ENCODE measurements at regions not wholly inside any gene's neighbourhood (a gene's known extent, or its start where the extent isn't known, plus 50 kb on each side); places are given as distances from the start of the nearest gene placed in this dataset.

DNA sequence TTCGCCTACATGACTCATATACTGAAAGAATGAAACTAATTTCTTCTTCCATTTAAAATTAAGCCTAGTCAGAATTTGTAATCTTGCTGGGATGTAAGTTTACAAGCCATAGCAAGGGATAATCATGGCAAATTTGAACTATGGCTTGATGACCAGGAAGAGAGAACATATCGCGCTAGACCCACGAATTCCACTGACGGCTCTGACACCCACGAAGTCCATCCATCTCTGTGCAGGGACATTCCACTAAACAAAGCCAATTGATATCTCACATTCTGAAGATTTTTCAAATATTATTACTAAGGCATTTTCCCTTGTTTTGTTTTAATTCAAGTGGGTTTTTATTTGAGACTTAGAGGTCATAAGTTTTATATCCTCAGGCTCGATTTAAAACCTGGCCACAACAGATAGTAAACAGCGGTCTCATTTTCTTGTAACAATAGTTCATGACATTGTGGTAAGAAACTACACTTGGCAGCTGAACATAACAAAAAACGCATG, 113.0 kb downstream of the QPCT start:
- DNase-seq (ENCODE audit: low read depth in 1 of 2, low spot score in 1 of 2): no peak
- no peak for TF ChIP-seq JUND (IDR thresholded peaks at IDR 0.05; ENCODE audit: low read depth)
- in situ Hi-C loops (cut with HindIII; ENCODE audit: low pct_unique_long_range_greater_than_20kb, low sequenced_read_pairs): no loop called here

DNA sequence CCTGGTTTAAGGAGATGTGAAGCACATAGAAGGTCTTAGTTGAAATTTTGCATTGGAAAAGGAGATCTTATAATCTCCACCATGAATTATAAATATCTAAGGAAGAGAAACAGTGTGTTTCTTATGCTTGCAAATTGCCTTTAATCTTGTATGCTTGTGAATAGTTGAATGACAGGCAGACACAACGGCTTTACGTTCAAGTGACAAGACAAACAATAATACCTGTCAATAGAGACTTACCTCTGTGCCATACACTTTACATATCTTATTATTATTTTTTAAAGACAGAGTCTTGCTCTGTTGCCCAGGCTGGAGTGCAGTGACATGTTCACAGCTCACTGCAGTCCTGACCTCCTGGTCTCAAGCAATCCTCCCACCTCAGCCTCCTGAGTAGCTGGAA, 113.7 kb downstream of the QPCT start:
- TF ChIP-seq JUND (IDR thresholded peaks at IDR 0.05; ENCODE audit: low read depth): no peak
- no peak for DNase-seq (ENCODE audit: low read depth in 1 of 2, low spot score in 1 of 2)
- in situ Hi-C loops (cut with HindIII; ENCODE audit: low pct_unique_long_range_greater_than_20kb, low sequenced_read_pairs): no loop called here

DNA sequence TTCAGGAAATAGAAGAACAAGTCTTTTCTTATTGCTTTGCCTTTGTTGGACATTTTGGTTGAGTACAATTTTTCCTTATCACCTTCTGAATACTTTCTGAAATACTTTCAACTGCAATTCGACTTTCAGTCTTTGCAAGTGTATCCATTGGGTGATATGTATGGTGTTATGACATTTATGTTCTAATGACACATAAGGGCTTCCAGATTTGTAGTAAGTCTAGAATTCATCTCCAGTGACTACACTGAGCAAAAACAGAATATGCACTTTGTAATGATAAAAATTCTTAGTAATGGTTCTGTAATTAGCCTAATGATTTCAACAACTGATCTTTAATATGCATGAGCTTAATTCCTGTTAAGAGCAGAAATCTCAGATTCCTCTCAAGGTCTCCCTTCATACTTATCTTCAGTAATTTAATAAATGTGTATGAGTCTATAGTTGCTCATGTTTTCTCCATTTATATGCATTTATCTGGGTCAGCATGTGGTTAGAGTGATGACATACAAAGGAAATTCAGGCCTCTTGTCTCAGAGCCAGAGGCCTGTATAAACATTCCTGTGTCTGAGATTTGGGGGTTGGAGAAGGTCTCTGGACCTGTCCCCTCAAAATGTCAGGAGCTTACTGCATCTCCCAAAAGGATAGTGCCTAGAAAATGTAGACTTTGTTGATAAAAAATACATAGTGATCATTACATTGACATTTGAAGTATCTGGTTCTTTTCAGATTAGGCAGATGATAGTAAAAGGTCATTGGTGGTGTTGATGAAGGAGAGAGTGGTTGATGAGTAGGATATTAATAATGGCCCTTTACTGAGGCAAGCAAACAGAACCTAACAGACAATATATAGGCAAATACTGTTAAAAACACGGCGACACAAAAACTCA, 114.9 kb downstream of the QPCT start:
- no peak for TF ChIP-seq JUND (IDR thresholded peaks at IDR 0.05; ENCODE audit: low read depth)
- no peak for DNase-seq (ENCODE audit: low read depth in 1 of 2, low spot score in 1 of 2)
- in situ Hi-C loops (cut with HindIII; ENCODE audit: low pct_unique_long_range_greater_than_20kb, low sequenced_read_pairs): no loop called here

DNA sequence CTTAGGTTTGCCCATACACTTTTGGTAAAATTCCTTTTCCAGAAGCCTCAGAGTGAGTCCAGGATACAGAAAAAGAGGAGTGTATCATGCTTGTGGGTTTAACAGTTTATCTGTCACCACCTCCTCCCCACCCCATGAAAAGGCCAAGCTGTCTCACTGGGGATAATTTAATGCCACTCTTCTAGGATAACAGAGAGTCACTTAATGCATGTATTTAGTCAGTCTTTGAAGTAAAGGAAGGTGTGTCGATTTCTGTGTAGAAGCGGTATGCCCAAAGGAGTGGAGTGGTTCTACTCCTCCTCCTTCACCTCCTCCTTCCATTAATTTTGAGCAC, 116.4 kb downstream of the QPCT start:
- in situ Hi-C loops (cut with HindIII; ENCODE audit: low pct_unique_long_range_greater_than_20kb, low sequenced_read_pairs): no loop called here
- DNase-seq (ENCODE audit: low read depth in 1 of 2, low spot score in 1 of 2): no peak

DNA sequence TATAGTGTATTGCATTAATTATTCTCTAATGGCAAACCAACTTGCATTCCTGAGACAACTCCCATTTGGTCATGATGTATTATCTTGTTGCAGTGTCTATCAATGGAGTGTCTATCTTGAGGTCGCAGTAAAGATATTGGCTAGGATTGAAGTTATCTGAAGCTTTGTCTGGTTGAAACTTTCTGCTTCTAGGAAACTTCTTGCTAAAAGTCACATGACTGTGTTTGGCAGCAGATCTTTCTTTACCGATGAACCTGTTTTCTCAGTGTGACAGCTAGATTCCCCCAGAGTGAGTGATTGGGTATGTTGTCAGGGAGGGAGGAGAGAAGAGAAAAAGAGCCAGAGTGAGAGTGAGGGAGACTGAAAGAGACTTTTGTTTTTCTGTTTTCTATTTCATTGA, 119.6 kb downstream of the QPCT start:
- peak in 1 of 2 experiments; percentile 40 for DNase-seq (ENCODE audit: low read depth in 1 of 2, low spot score in 1 of 2)
- in situ Hi-C loops (cut with HindIII; ENCODE audit: low pct_unique_long_range_greater_than_20kb, low sequenced_read_pairs): no loop called here

More for the DNA sequence above, 116.4 kb downstream of the QPCT start:
- no peak for TF ChIP-seq JUND (IDR thresholded peaks at IDR 0.05; ENCODE audit: low read depth)

DNA sequence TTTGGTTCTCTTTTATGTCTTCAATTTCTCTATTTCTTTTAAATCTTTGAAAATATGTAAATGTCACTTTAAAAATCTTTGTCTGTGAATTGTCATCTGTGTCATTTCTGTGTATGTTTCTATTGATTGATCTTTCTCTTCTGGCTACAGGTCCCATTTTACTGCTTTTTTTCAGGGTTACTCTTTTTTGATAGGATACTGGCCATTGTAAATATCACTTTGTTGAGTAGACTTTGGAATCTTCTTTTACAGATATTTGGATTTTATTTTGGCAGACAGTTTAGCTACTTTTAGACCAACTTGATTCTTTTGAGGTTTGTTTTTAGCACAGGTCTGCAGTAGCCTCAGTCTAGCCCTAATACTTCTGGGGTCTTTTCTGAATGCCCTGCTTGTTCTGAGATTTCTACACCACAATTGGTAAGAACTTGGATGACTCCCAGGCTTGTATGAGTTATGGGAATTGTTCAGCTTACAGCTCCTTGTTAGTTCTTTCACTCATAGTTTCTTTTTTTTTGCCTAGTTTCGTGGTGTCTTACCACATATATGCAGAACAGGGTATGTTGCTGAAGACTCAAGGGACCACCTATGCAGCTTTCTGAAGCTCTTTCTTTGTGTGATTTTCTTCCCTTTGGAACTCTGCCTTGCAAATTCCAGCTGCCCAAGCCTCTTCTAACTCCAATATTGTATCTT, 122.2 kb downstream of the QPCT start:
- no peak for DNase-seq (ENCODE audit: low read depth in 1 of 2, low spot score in 1 of 2)
- TF ChIP-seq JUND (IDR thresholded peaks at IDR 0.05; ENCODE audit: low read depth): no peak
- in situ Hi-C loops (cut with HindIII; ENCODE audit: low pct_unique_long_range_greater_than_20kb, low sequenced_read_pairs): no loop called here

More for the DNA sequence above, 119.6 kb downstream of the QPCT start:
- no peak for TF ChIP-seq JUND (IDR thresholded peaks at IDR 0.05; ENCODE audit: low read depth)

DNA sequence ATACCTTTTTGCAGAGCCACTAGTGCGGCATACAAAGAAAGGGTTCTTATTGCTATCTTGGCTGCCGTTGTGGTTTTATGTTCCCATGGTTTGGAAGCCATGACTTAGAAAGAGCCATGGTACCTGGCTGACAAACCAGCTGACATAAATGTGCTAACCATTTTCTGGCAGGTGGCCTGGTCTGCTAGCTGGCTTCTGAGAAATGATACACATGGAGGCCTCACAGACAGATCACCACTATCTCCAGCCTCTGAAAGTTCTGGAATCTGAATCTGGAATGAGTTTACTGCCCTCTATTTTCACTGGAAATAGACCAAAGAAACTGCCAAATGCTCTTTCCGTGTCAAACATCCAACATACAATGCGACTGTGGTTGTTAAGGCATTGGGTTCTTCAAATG, 123.7 kb downstream of the QPCT start:
- in situ Hi-C loops (cut with HindIII; ENCODE audit: low pct_unique_long_range_greater_than_20kb, low sequenced_read_pairs): no loop called here
- TF ChIP-seq JUND (IDR thresholded peaks at IDR 0.05; ENCODE audit: low read depth): no peak
- DNase-seq (ENCODE audit: low read depth in 1 of 2, low spot score in 1 of 2): no peak

DNA sequence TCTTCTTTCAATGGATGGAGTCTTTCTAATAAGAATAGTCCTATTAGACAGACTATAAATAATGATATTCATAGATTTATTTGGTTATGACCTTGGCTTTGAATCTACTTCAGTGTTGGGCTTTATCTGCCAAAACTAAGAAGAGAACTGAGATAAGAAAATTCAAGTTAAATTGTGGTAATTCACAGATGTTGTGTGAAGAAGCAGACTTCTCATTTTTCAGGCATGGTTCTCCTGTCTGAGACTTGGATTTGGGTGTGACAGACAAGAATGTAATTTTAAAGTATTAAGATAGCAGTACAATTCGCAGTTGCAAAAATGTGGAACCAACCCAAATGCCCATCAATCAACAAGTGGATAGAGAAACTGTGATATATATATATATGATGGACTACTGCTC, 124.7 kb downstream of the QPCT start:
- no peak for DNase-seq (ENCODE audit: low read depth in 1 of 2, low spot score in 1 of 2)
- TF ChIP-seq JUND (IDR thresholded peaks at IDR 0.05; ENCODE audit: low read depth): no peak
- in situ Hi-C loops (cut with HindIII; ENCODE audit: low pct_unique_long_range_greater_than_20kb, low sequenced_read_pairs): no loop called here

DNA sequence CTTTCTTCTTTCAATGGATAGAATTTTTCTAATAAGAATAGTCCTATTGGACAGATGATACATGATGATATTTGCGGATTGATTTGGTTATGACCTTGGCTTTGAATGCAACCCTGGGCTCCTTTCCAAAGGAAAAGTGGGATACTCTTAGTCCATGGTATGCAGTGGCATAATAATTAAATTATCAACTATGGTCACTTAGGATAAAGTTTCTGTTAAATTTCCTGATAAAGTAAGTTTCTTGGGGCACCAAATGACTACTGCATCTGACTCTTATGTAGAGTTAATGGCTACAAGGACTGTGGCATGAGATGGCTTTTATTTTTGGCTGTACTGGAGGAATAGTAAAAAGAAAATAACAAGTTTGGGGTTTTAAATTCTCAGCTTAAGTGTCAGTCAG, 126.7 kb downstream of the QPCT start:
- DNase-seq (ENCODE audit: low read depth in 1 of 2, low spot score in 1 of 2): no peak
- in situ Hi-C loops (cut with HindIII; ENCODE audit: low pct_unique_long_range_greater_than_20kb, low sequenced_read_pairs): no loop called here
- TF ChIP-seq JUND (IDR thresholded peaks at IDR 0.05; ENCODE audit: low read depth): no peak

DNA sequence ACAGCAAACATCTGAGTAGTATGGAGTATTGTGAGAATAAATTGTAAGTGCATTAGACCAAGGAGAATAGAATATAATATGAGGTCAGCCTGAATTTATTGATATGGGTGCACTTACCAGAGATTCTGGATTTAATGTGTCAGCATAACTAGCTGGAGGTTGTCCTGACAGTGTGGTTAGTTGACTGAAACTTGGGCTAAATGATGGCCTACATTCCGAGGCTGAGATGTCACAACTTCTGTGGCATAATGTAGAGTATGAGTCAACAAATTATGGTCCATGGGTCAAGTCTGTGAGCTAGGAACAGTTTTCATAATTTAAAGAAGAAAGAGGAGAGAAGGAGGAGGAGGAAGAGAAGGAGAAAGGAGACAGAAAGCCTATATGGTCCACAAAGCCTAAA, 127.6 kb downstream of the QPCT start:
- DNase-seq (ENCODE audit: low read depth in 1 of 2, low spot score in 1 of 2): peak in 1 of 2 experiments; percentile 4
- in situ Hi-C loops (cut with HindIII; ENCODE audit: low pct_unique_long_range_greater_than_20kb, low sequenced_read_pairs): no loop called here
- TF ChIP-seq JUND (IDR thresholded peaks at IDR 0.05; ENCODE audit: low read depth): no peak

DNA sequence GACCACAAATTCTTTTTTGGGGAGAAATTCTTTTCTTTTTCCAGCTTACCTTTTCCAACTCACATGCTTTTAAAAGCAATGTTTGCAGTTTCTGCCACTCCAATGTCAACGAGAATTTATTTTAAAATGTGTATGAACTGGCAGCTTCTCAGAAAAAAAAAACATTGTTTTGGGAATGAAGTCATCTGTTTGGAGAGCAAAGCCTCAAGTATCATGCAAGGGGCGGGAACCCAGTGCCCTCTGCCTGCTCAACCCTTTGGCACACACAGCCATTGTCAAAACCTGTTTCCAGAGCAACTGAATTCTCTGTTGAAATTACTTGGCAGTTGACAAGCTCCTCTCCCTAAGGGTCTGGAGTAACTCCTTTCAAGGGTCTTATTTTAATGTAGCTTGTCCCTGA, 128.5 kb downstream of the QPCT start:
- no peak for TF ChIP-seq JUND (IDR thresholded peaks at IDR 0.05; ENCODE audit: low read depth)
- DNase-seq (ENCODE audit: low read depth in 1 of 2, low spot score in 1 of 2): peak in 1 of 2 experiments; percentile 23
- in situ Hi-C loops (cut with HindIII; ENCODE audit: low pct_unique_long_range_greater_than_20kb, low sequenced_read_pairs): no loop called here

DNA sequence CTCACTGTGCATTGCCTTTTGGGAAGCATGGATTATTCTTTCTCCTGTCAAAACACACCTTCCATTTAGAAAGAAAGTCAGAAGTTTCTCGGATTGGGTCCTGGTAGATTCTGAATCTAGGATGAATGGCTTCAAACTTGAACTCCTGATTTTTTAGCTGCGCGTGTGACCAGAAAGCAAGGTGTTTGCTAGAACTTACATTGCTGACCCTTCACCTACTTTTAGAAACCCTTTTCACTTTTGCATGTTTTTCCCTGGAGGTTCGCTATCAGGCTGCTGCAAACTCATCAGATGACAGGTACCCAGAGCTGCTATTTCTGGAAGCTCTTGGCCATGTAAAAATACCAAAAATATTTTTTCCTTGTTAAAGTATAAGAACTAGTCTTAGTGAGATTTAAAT, 132.0 kb downstream of the QPCT start:
- TF ChIP-seq JUND (IDR thresholded peaks at IDR 0.05; ENCODE audit: low read depth): no peak
- DNase-seq (ENCODE audit: low read depth in 1 of 2, low spot score in 1 of 2): no peak
- in situ Hi-C loops (cut with HindIII; ENCODE audit: low pct_unique_long_range_greater_than_20kb, low sequenced_read_pairs): no loop called here

DNA sequence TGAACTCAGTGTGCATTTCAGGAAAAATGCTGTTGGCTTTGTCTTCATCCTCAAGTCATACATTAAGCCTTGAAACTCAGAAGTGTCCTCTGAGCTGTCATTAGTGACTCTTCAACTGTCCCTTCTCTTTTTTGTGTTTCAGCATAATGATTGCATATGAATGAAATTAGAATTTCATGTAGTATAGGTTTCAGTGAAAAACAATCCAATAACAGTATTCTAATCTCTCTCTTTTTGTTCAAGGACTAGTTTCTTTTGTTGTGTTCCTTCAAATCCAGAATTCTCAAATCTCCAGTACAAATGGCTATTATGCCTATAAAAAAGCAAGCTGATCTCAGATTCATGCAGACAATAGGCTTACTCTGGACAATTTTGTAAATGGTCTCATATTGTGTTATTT, 133.5 kb downstream of the QPCT start:
- TF ChIP-seq JUND (IDR thresholded peaks at IDR 0.05; ENCODE audit: low read depth): no peak
- in situ Hi-C loops (cut with HindIII; ENCODE audit: low pct_unique_long_range_greater_than_20kb, low sequenced_read_pairs): no loop called here
- DNase-seq (ENCODE audit: low read depth in 1 of 2, low spot score in 1 of 2): no peak

Measured in T47D (cell line).